PC-3 (cell line): ENCODE measurements at regions not wholly inside any gene's neighbourhood (a gene's known extent, or its start where the extent isn't known, plus 50 kb on each side); places are given as distances from the start of the nearest gene placed in this dataset.

Source experiments
- EZH2 ChIP-seq: fragments of 300-600 bp; sonication (generic); IDR thresholded peaks from one replicate; pipeline ENCODE4 v1.6.1; 2017; ENCODE audit warnings: antibody characterized with exemption, mild to moderate bottlenecking, low read length; ENCODE audit not compliant: unreplicated experiment
- EZH2phosphoT487 ChIP-seq: fragments of 300-600 bp; sonication (generic); IDR thresholded peaks from 2 replicates; pipeline ENCODE4 v1.6.1; 2018; ENCODE audit warnings: mild to moderate bottlenecking, antibody characterized with exemption, low read length, borderline replicate concordance
- TF ChIP-seq, protein P1 (sequence below): fragments of 300-600 bp; sonication (generic); conservative IDR thresholded peaks from 2 replicates; pipeline ENCODE4 v1.5.1; 2017; ENCODE audit warnings: antibody characterized with exemption, low read depth, mild to moderate bottlenecking, low read length

DNA sequence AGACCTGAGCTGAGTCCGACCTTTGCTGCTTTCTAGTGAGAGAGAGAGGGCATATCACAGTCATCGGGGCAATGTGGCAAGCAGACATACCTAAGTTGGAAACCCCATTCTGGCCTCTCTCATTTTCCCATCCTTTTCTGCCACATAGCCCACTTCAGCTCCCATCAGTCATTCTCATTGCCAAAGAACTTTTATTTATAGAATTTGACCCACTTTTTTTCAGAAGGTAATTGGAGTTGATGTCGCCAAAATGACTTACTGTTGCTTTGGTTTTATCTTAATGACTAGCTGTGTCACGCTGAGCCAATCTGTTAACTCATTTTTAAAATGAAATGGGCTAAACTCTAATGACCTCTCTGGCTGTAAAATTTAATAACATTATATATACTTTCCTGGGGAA lies 63.9 kb upstream of the RMST start:
- TF ChIP-seq, protein P1, sequence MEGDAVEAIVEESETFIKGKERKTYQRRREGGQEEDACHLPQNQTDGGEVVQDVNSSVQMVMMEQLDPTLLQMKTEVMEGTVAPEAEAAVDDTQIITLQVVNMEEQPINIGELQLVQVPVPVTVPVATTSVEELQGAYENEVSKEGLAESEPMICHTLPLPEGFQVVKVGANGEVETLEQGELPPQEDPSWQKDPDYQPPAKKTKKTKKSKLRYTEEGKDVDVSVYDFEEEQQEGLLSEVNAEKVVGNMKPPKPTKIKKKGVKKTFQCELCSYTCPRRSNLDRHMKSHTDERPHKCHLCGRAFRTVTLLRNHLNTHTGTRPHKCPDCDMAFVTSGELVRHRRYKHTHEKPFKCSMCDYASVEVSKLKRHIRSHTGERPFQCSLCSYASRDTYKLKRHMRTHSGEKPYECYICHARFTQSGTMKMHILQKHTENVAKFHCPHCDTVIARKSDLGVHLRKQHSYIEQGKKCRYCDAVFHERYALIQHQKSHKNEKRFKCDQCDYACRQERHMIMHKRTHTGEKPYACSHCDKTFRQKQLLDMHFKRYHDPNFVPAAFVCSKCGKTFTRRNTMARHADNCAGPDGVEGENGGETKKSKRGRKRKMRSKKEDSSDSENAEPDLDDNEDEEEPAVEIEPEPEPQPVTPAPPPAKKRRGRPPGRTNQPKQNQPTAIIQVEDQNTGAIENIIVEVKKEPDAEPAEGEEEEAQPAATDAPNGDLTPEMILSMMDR: no peak
- TF ChIP-seq EZH2 (no peak), EZH2phosphoT487 (no peak)
